GM12878 (cell line): ENCODE measurements at regions not wholly inside any gene's neighbourhood (a gene's known extent, or its start where the extent isn't known, plus 50 kb on each side); places are given as distances from the start of the nearest gene placed in this dataset.

Experiments used
- ATAC-seq: fragments of 200-7000 bp; cut with Tn5 transposase; 3 replicates; pipeline ENCODE4 v1.9.1; 2020; ENCODE audit warnings: mild to moderate bottlenecking, moderate library complexity
- BruUV-seq: library from RNA; stranded (reverse); fragments of 400-500 nt; replicated peaks from 2 replicates; lab custom pipeline; 2021; lab: Mats Ljungman, UMichigan
- CTCF ChIA-PET: fragments of 300-600 bp; sonication (Branson Sonifier 250); formaldehyde crosslinking; extraction: SDS; loops from one replicate; lab custom pipeline; 2021; ENCODE audit warnings: inconsistent platforms; lab: Yijun Ruan, JAX
- POLR2A ChIA-PET: fragments of 350-600 bp; formaldehyde crosslinking; extraction: SDS; loops from one replicate; lab custom pipeline; 2021; ENCODE audit warnings: inconsistent platforms; lab: Charles Lee
- RAD21 ChIA-PET: fragments of 300-600 bp; sonication (Branson Sonifier 250); formaldehyde crosslinking; loops from one replicate; lab custom pipeline; 2023; ENCODE audit warnings: antibody characterized with exemption; ENCODE audit not compliant: unreplicated experiment; lab: Charles Lee
- SMC1A ChIA-PET: fragments of 300-600 bp; sonication (Branson Sonifier 250); formaldehyde crosslinking; loops from one replicate; lab custom pipeline; 2023; ENCODE audit not compliant: unreplicated experiment, uncharacterized antibody; lab: Charles Lee
- DNase-seq: peaks from one replicate; pipeline ENCODE4 v3.0.0-alpha.2; 2011; ENCODE audit warnings: low read depth, low spot score
- FAIRE-seq: peaks from 3 replicates; lab custom pipeline; 2011; peaks lifted over from hg19 to GRCh38; lab: Jason Lieb, UNC
- H2AFZ ChIP-seq: 2 replicates; pipeline ENCODE4 v1.6.0; 2011; ENCODE audit warnings: low read depth, low read length, control low read depth; ENCODE audit not compliant: control insufficient read depth
- H3K27ac ChIP-seq: 2 replicates; pipeline ENCODE4 v1.5.1; 2011; ENCODE audit warnings: control low read depth; ENCODE audit not compliant: control insufficient read depth, insufficient read depth
- H3K27me3 ChIP-seq, 2 experiments: replicated peaks in 1 of 2; 2 replicates each; pipeline versions ENCODE4 v1.6.0 to v1.6.1; 2011; ENCODE audit warnings: low read length in 1 of 2; ENCODE audit not compliant: control insufficient read depth in 2 of 2, insufficient read depth in 2 of 2
- H3K36me3 ChIP-seq, 2 experiments: 2 replicates each; pipeline ENCODE4 v1.5.1; 2011; ENCODE audit warnings: low read length in 1 of 2; ENCODE audit not compliant: control insufficient read depth in 2 of 2, insufficient read depth in 2 of 2
- H3K4me1 ChIP-seq: 2 replicates; pipeline ENCODE4 v1.6.1; 2011; ENCODE audit warnings: mild to moderate bottlenecking, low read length, moderate library complexity, mixed read lengths; ENCODE audit not compliant: control insufficient read depth, insufficient read depth
- H3K4me2 ChIP-seq: 2 replicates; pipeline ENCODE4 v1.6.0; 2011; ENCODE audit warnings: control low read depth; ENCODE audit not compliant: control insufficient read depth, insufficient read depth
- H3K4me3 ChIP-seq: fragments of 200-600 bp; sonication (generic); 2 replicates; pipeline ENCODE4 v1.5.1; 2016
- H3K79me2 ChIP-seq: 2 replicates; pipeline ENCODE4 v1.6.0; 2011; ENCODE audit warnings: low read length; ENCODE audit not compliant: control insufficient read depth, insufficient read depth
- H3K9ac ChIP-seq: 2 replicates; pipeline ENCODE4 v1.8.0; 2011; ENCODE audit warnings: low read length, control low read depth, mixed read lengths; ENCODE audit not compliant: control insufficient read depth, insufficient read depth
- H3K9me3 ChIP-seq: replicated peaks from 3 replicates; pipeline ENCODE4 v1.5.1; 2011; ENCODE audit warnings: mild to moderate bottlenecking, low read length; ENCODE audit not compliant: control insufficient read depth, insufficient read depth
- H4K20me1 ChIP-seq: 2 replicates; pipeline ENCODE4 v1.6.0; 2011; ENCODE audit not compliant: control insufficient read depth, insufficient read depth
- ATF3 ChIP-seq: IDR thresholded peaks from 2 replicates; pipeline ENCODE4 v1.6.1; 2011; ENCODE audit warnings: low read depth, mild to moderate bottlenecking, low read length, moderate library complexity, borderline replicate concordance; ENCODE audit errors: extremely low read depth
- CEBPB ChIP-seq, 2 experiments: fragments of 150-350 bp in 1 of 2; IDR thresholded peaks; 2 replicates each; pipeline ENCODE4 v1.6.1; 2012 to 2014; ENCODE audit warnings: low read depth in 2 of 2, low read length in 2 of 2, borderline replicate concordance in 1 of 2, inconsistent platforms in 1 of 2
- E2F8 ChIP-seq: fragments of 450-650 bp; IDR thresholded peaks from 2 replicates; pipeline ENCODE4 v1.6.1; 2018; ENCODE audit warnings: mild to moderate bottlenecking, low read depth, moderate library complexity; ENCODE audit not compliant: partially characterized antibody
- ESRRA ChIP-seq: IDR thresholded peaks from 2 replicates; pipeline ENCODE4 v1.6.1; 2012; ENCODE audit warnings: mild to moderate bottlenecking, low read length, improper control_type of control experiment
- IRF5 ChIP-seq: fragments of 450-650 bp; IDR thresholded peaks from 2 replicates; pipeline ENCODE4 v1.6.1; 2017; ENCODE audit warnings: borderline replicate concordance
- JUNB ChIP-seq: IDR thresholded peaks from 2 replicates; pipeline ENCODE4 v1.6.1; 2016; ENCODE audit warnings: antibody characterized with exemption, mild to moderate bottlenecking
- RAD21 ChIP-seq: IDR thresholded peaks from 2 replicates; pipeline ENCODE4 v1.6.1; 2011; ENCODE audit warnings: mild to moderate bottlenecking, low read depth, low read length, moderate library complexity; ENCODE audit not compliant: insufficient read depth
- RB1 ChIP-seq: fragments of 450-650 bp; formaldehyde crosslinking; IDR thresholded peaks from 2 replicates; pipeline ENCODE4 v1.6.1; 2017; ENCODE audit warnings: mild to moderate bottlenecking, borderline replicate concordance
- RELA ChIP-seq: fragments of 450-650 bp; IDR thresholded peaks from 2 replicates; pipeline ENCODE4 v1.8.0; 2014; ENCODE audit warnings: borderline replicate concordance; ENCODE audit not compliant: partially characterized antibody
- TARDBP ChIP-seq: IDR thresholded peaks from 2 replicates; pipeline ENCODE4 v1.6.1; 2016; ENCODE audit warnings: borderline replicate concordance
- USF2 ChIP-seq: IDR thresholded peaks from 2 replicates; pipeline ENCODE4 v1.6.1; 2011; ENCODE audit warnings: low read depth, low read length, improper control_type of control experiment, borderline replicate concordance
- WGBS: methylation state at CpG from one replicate; pipeline ENCODE4 v1.1.6; 2016; ENCODE audit warnings: low lambda C conversion rate; ENCODE audit not compliant: insufficient replicate concordance, insufficient coverage; ENCODE audit errors: missing lambda C conversion rate; 5-methylcytosine and 5-hydroxymethylcytosine counted together
- in situ Hi-C: fragments of 300-500 bp; cut with MboI; formaldehyde crosslinking; loops from 9 replicates; pipeline ENCODE4 v1.14.3; 2018; ENCODE audit warnings: mixed read lengths
- intact Hi-C: fragments of 100-400 bp; cut with micrococcal nuclease; formaldehyde crosslinking; loops from one replicate; pipeline ENCODE4 v1.14.2; 2022; ENCODE audit not compliant: unreplicated experiment

- Histone ChIP-seq H2AFZ (no peak overlapping the region), H4K20me1 (no peaks in the 10 kb centered on the region), H3K9me3 (no peaks in the 10 kb centered on the region; the same call in 2 of the 3 replicates), H3K27me3 (no peaks in the 10 kb centered on the region), H3K4me1 (no peaks in the 10 kb centered on the region), H3K4me2 (no peak overlapping the region), H3K9ac (no peak overlapping the region), H3K79me2 (no peaks in the 10 kb centered on the region), H3K4me3 (no peak overlapping the region), H3K36me3 (no peaks in the 10 kb centered on the region), H3K27ac (no peak overlapping the region)
- DNase-seq (no peak), ATAC-seq (peak; percentile 37; the same call in 2 of the 3 replicates), FAIRE-seq (no peak)
- TF ChIP-seq USF2 (no peak), JUNB (peak; percentile 51)
- intact Hi-C loops (no loop called here), in situ Hi-C loops (no loop called here)
- WGBS, result 0% methylated on average over 1 of the region's 1 CpG
- ChIA-PET SMC1A (interaction anchor here (1.0 to 1.8 kb wide), 3 partner anchors 11 to 21 kb away, joined by 3 to 7 read pairs (median 4); no protein-coding TSS in a partner anchor), POLR2A (interaction anchor here (0.6 kb wide), 1 partner anchor 52 kb away, joined by 3 read pairs; no protein-coding TSS in a partner anchor), RAD21 (interaction anchor here (0.6 kb wide), 1 partner anchor 366 kb away, joined by 3 read pairs; no protein-coding TSS in a partner anchor), CTCF (no interaction called here)
- BruUV-seq, result no TSS peak
Measured at GRCh38 chr6:105824732-105825131, 261.4 kb upstream of the PRDM1 start.

- POLR2A ChIA-PET, result no interaction called here
- TF ChIP-seq RELA (no peak), TARDBP (no peak), E2F8 (no peak), RB1 (no peak), RAD21 (no peak), ATF3 (no peak), ESRRA (no peak), CEBPB (IDR thresholded peaks at IDR 0.05; ENCODE audit: borderline replicate concordance in 1 of 2, low read depth in 2 of 2, low read length in 2 of 2) (no peak), IRF5 (no peak)
Measured at GRCh38 chr6:105821777-105822176, 264.4 kb upstream of the PRDM1 start.

More at GRCh38 chr6:105821777-105822176, 264.4 kb upstream of the PRDM1 start:
- FAIRE-seq (no peak), DNase-seq (no peak), ATAC-seq (no peak)
- no peak overlapping the region for H3K27ac ChIP-seq
- H3K79me2 ChIP-seq, result no peaks in the 10 kb centered on the region
- no peaks in the 10 kb centered on the region; the same call in 2 of the 3 replicates for H3K9me3 ChIP-seq
- BruUV-seq, result no TSS peak
- SMC1A ChIA-PET, result interaction anchor here (1.0 kb wide), 1 partner anchor 261 kb away, joined by 3 read pairs; no protein-coding TSS in a partner anchor
- no peak overlapping the region for H3K4me3 ChIP-seq
- no peak overlapping the region for H3K4me2 ChIP-seq
- no peaks in the 10 kb centered on the region for H4K20me1 ChIP-seq
- H2AFZ ChIP-seq, result no peak overlapping the region
- CTCF ChIA-PET, result no interaction called here
- RAD21 ChIA-PET, result no interaction called here
- no peak overlapping the region for H3K9ac ChIP-seq
- no peaks in the 10 kb centered on the region for H3K27me3 ChIP-seq
- H3K4me1 ChIP-seq, result no peaks in the 10 kb centered on the region
- intact Hi-C loops, result no loop called here
- WGBS, result 100% methylated on average over 1 of the region's 1 CpG
- no peaks in the 10 kb centered on the region for H3K36me3 ChIP-seq
- in situ Hi-C loops, result no loop called here
